HG02763 (cell line): ENCODE measurements at regions not wholly inside any gene's neighbourhood (a gene's known extent, or its start where the extent isn't known, plus 50 kb on each side); places are given as distances from the start of the nearest gene placed in this dataset.
"Not testable (repeated sequence)": the region's sequence is repeated elsewhere in the genome, so short reads cannot be mapped to it uniquely, and the experiment has no call there.

Source experiments
- ATAC-seq: cut with Tn5 transposase; IDR thresholded peaks from one replicate; pipeline ENCODE4 v1.9.1; 2021; ENCODE audit warnings: mild to moderate bottlenecking, moderate library complexity; ENCODE audit not compliant: unreplicated experiment

GRCh38 chr5:120306303-120306702, 157.8 kb upstream of the PRR16 start:
- no peak for ATAC-seq

GRCh38 chr5:120314191-120314590, 149.9 kb upstream of the PRR16 start:
- no peak for ATAC-seq

GRCh38 chr5:120320626-120321025, 143.5 kb upstream of the PRR16 start:
- ATAC-seq = no peak

GRCh38 chr5:120326651-120327050, 137.4 kb upstream of the PRR16 start:
- no peak for ATAC-seq

GRCh38 chr5:120327180-120327579, 136.9 kb upstream of the PRR16 start:
- ATAC-seq = no peak

- no peak for ATAC-seq
Observed at GRCh38 chr5:120329095-120329494, 135.0 kb upstream of the PRR16 start.

- no peak for ATAC-seq
Observed at GRCh38 chr5:120330558-120330957, 133.5 kb upstream of the PRR16 start.

GRCh38 chr5:120344181-120344580, 119.9 kb upstream of the PRR16 start:
- no peak for ATAC-seq

- ATAC-seq = no peak
Observed at GRCh38 chr5:120345947-120346346, 118.2 kb upstream of the PRR16 start.

- not testable (repeated sequence) for ATAC-seq
Observed at GRCh38 chr5:120351071-120351470, 113.0 kb upstream of the PRR16 start.

- no peak for ATAC-seq
Observed at GRCh38 chr5:120354126-120354525, 110.0 kb upstream of the PRR16 start.

GRCh38 chr5:120358949-120359348, 105.2 kb upstream of the PRR16 start:
- ATAC-seq = no peak

GRCh38 chr5:120361941-120362340, 102.2 kb upstream of the PRR16 start:
- ATAC-seq = no peak

- no peak for ATAC-seq
Observed at GRCh38 chr5:120362426-120362825, 101.7 kb upstream of the PRR16 start.

- no peak for ATAC-seq
Observed at GRCh38 chr5:120365656-120366446, 98.2 kb upstream of the PRR16 start.

GRCh38 chr5:120367896-120368634, 96.0 kb upstream of the PRR16 start:
- no peak for ATAC-seq

GRCh38 chr5:120368923-120369715, 95.0 kb upstream of the PRR16 start:
- no peak for ATAC-seq

- ATAC-seq = no peak
Observed at GRCh38 chr5:120372899-120373298, 91.2 kb upstream of the PRR16 start.

GRCh38 chr5:120375248-120375647, 88.9 kb upstream of the PRR16 start:
- no peak for ATAC-seq

- no peak for ATAC-seq
Observed at GRCh38 chr5:120380644-120381043, 83.5 kb upstream of the PRR16 start.

GRCh38 chr5:120382833-120383232, 81.3 kb upstream of the PRR16 start:
- no peak for ATAC-seq
